DOHH2 (cell line): ENCODE measurements at regions not wholly inside any gene's neighbourhood (a gene's known extent, or its start where the extent isn't known, plus 50 kb on each side); places are given as distances from the start of the nearest gene placed in this dataset.

Experiments
- H3F3A ChIP-seq: fragments of 200-600 bp; sonication (generic), shearing (Covaris generic); 2 replicates; pipeline ENCODE4 v1.6.0; 2016; ENCODE audit warnings: antibody characterized with exemption, mild to moderate bottlenecking; ENCODE audit not compliant: control insufficient read depth, insufficient read depth
- H3K27ac ChIP-seq: fragments of 200-600 bp; sonication (generic); 2 replicates; pipeline ENCODE4 v1.5.1; 2014; ENCODE audit warnings: low read depth, mild to moderate bottlenecking, low read length, moderate library complexity
- H3K27me3 ChIP-seq: fragments of 200-600 bp; sonication (generic); 2 replicates; pipeline ENCODE4 v1.6.1; 2014; ENCODE audit warnings: mild to moderate bottlenecking, low read length, mixed read lengths; ENCODE audit not compliant: control insufficient read depth
- H3K36me3 ChIP-seq: fragments of 200-600 bp; sonication (generic); 2 replicates; pipeline ENCODE4 v1.6.1; 2014; ENCODE audit warnings: mild to moderate bottlenecking, low read length, moderate library complexity, mixed read lengths; ENCODE audit not compliant: control insufficient read depth
- H3K4me1 ChIP-seq: fragments of 200-600 bp; sonication (generic); 2 replicates; pipeline ENCODE4 v1.6.1; 2014; ENCODE audit warnings: mild to moderate bottlenecking, low read length, mixed read lengths; ENCODE audit not compliant: control insufficient read depth
- H3K4me2 ChIP-seq: fragments of 200-600 bp; sonication (generic); 2 replicates; pipeline ENCODE4 v1.6.0; 2014; ENCODE audit warnings: mild to moderate bottlenecking, low read length, moderate library complexity
- H3K4me3 ChIP-seq: fragments of 200-600 bp; sonication (generic); 2 replicates; pipeline ENCODE4 v1.5.1; 2014; ENCODE audit warnings: mild to moderate bottlenecking, low read length, mixed read lengths
- H3K79me2 ChIP-seq: fragments of 200-600 bp; sonication (generic); 2 replicates; pipeline ENCODE4 v1.6.1; 2014; ENCODE audit warnings: mild to moderate bottlenecking, low read length, mixed read lengths; ENCODE audit not compliant: control insufficient read depth
- H3K9me2 ChIP-seq: fragments of 200-600 bp; sonication (generic); replicated peaks from 2 replicates; pipeline ENCODE4 v1.6.1; 2014; ENCODE audit warnings: mild to moderate bottlenecking, low read length, mixed read lengths; ENCODE audit not compliant: control insufficient read depth
- H3K9me3 ChIP-seq: fragments of 200-600 bp; sonication (generic); 2 replicates; pipeline ENCODE4 v1.6.1; 2014; ENCODE audit warnings: antibody characterized with exemption, low read length, mixed read lengths; ENCODE audit not compliant: control insufficient read depth, insufficient read depth
- H4K20me1 ChIP-seq: fragments of 200-600 bp; sonication (generic); 2 replicates; pipeline ENCODE4 v1.6.0; 2014; ENCODE audit warnings: low read depth, mild to moderate bottlenecking, antibody characterized with exemption, low read length, moderate library complexity; ENCODE audit not compliant: control insufficient read depth, insufficient read depth
- CTCF ChIP-seq: fragments of 200-600 bp; sonication (generic); IDR thresholded peaks from one replicate; pipeline ENCODE4 v1.5.1; 2014; ENCODE audit warnings: antibody characterized with exemption, mild to moderate bottlenecking, low read depth, low read length; ENCODE audit not compliant: poor library complexity, severe bottlenecking
- EZH2phosphoT487 ChIP-seq: fragments of 200-600 bp; sonication (generic); IDR thresholded peaks from 2 replicates; pipeline ENCODE4 v1.6.1; 2017; ENCODE audit warnings: borderline replicate concordance, mild to moderate bottlenecking, antibody characterized with exemption, low read length, moderate library complexity, mixed read lengths

DNA sequence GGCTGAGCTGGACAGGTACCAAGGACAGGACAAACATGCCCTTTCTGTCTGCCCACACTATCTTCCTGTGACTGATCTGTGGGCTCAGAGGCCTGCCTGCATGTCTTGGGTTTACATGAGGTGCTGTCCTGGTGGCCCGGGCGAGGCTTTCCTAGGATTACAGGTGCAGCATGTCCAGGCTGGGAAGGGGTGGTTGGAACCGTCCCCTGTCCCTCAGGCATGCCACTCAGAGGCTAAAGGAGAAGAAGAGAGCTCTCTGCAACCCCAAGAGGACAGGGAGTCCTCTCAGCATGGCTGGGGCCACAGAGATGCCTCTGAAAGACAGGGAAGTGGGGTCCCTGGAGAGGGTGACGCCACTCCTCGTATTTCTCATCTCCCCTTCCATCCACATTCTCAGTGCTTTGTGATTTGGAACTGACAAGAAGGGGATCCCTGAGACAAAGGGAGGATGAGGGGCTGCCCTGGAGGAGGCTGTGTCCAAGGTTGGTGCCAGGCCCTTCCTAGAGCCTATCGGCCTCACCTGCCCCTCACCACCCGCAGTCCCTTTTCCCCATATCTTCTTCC is 64.6 kb upstream of the LMO1 start:
- Histone ChIP-seq H3F3A (no peaks in the 10 kb centered on the region), H3K4me3 (no peak overlapping the region), H3K9me2 (no peaks in the 10 kb centered on the region), H4K20me1 (no peaks in the 10 kb centered on the region), H3K27me3 (no peaks in the 10 kb centered on the region; the same call in 1 of the 2 replicates), H3K4me1 (no peaks in the 10 kb centered on the region), H3K79me2 (no peaks in the 10 kb centered on the region), H3K36me3 (no peaks in the 10 kb centered on the region), H3K9me3 (no peaks in the 10 kb centered on the region), H3K4me2 (no peak overlapping the region), H3K27ac (no peak overlapping the region)
- TF ChIP-seq EZH2phosphoT487: no peak
- no peak for TF ChIP-seq CTCF

GRCh38 chr11:8327761-8328192 is 64.1 kb upstream of the LMO1 start:
- H3K27me3 ChIP-seq: no peaks in the 10 kb centered on the region; the same call in 1 of the 2 replicates
- no peaks in the 10 kb centered on the region for H3K36me3 ChIP-seq
- no peaks in the 10 kb centered on the region for H3K4me1 ChIP-seq
- TF ChIP-seq EZH2phosphoT487 (no peak), CTCF (no peak)
- no peak overlapping the region for H3K4me2 ChIP-seq
- no peak overlapping the region for H3K4me3 ChIP-seq
- H3F3A ChIP-seq: no peaks in the 10 kb centered on the region
- H3K79me2 ChIP-seq: no peaks in the 10 kb centered on the region
- no peaks in the 10 kb centered on the region for H3K9me3 ChIP-seq
- no peak overlapping the region for H3K27ac ChIP-seq
- no peaks in the 10 kb centered on the region for H3K9me2 ChIP-seq
- H4K20me1 ChIP-seq: no peaks in the 10 kb centered on the region

- no peak overlapping the region for H3K27ac ChIP-seq
- no peaks in the 10 kb centered on the region for H3K9me2 ChIP-seq
- no peaks in the 10 kb centered on the region for H4K20me1 ChIP-seq
- TF ChIP-seq CTCF: no peak
- no peak for TF ChIP-seq EZH2phosphoT487
- no peaks in the 10 kb centered on the region for H3K4me1 ChIP-seq
- no peaks in the 10 kb centered on the region for H3K36me3 ChIP-seq
- no peaks in the 10 kb centered on the region for H3F3A ChIP-seq
- no peaks in the 10 kb centered on the region for H3K79me2 ChIP-seq
- no peak overlapping the region for H3K4me3 ChIP-seq
- H3K4me2 ChIP-seq: no peak overlapping the region
- H3K9me3 ChIP-seq: no peaks in the 10 kb centered on the region
- H3K27me3 ChIP-seq: no peaks in the 10 kb centered on the region; the same call in 1 of the 2 replicates
These were observed 62.7 kb upstream of the LMO1 start for GRCh38 chr11:8326337-8326736.
